ENCODE measurements at regions not wholly inside any gene's neighbourhood (a gene's known extent, or its start where the extent isn't known, plus 50 kb on each side); places are given as distances from the start of the nearest gene placed in this dataset.

DNA sequence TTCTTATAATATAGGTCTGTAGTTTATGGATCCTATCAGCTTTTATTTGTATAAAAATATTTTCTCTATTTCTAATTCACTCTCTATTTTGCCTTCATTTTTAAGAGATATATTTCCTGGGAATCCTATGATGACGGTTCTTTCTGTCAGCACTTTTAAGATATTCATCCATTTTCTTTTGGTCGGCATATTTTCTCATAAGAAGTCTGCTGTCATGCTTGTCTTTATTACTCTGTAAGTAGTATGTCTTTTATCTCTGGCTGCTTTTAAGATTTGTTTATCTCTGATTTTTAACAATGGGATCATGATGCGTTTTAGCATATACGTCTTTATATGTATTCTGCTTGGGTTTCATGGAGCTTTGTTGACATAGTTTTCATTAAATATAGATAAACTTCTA lies 175.5 kb downstream of the SNX19 start:
- TF ChIP-seq, protein P1, sequence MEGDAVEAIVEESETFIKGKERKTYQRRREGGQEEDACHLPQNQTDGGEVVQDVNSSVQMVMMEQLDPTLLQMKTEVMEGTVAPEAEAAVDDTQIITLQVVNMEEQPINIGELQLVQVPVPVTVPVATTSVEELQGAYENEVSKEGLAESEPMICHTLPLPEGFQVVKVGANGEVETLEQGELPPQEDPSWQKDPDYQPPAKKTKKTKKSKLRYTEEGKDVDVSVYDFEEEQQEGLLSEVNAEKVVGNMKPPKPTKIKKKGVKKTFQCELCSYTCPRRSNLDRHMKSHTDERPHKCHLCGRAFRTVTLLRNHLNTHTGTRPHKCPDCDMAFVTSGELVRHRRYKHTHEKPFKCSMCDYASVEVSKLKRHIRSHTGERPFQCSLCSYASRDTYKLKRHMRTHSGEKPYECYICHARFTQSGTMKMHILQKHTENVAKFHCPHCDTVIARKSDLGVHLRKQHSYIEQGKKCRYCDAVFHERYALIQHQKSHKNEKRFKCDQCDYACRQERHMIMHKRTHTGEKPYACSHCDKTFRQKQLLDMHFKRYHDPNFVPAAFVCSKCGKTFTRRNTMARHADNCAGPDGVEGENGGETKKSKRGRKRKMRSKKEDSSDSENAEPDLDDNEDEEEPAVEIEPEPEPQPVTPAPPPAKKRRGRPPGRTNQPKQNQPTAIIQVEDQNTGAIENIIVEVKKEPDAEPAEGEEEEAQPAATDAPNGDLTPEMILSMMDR (IDR thresholded peaks at IDR 0.05), result no peak
- TF ChIP-seq POLR2A (IDR thresholded peaks at IDR 0.05), result no peak
